ENCODE measurements at regions not wholly inside any gene's neighbourhood (a gene's known extent, or its start where the extent isn't known, plus 50 kb on each side); places are given as distances from the start of the nearest gene placed in this dataset.

DNA sequence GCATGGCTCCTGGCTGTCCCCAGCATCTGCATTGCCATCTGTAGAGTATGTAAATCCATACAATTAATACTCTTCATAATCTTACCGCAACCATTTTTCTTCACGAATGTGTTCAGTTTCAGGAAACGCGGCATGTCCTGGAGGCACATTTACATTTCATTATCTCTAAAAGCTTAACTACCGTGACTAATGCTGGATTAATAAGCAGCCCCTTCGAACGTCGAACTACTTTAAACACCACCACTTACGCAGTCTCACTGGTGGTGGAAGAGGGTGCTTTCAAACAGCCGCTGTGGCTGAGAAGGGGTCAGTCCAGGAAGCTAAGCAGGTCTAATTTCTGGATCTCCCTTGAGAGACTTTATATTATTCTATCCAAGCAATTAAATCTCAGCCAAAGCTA lies 85.6 kb downstream of the C5orf15 start:
- no peak for TF ChIP-seq CTCF (conservative IDR thresholded peaks at IDR 0.05)
- H3K4me2 ChIP-seq (ENCODE audit: insufficient read depth, insufficient read length, low read length) = no peak overlapping the region
- no peaks in the 10 kb centered on the region for H4K20me1 ChIP-seq (ENCODE audit: control insufficient read depth, insufficient read depth, insufficient read length)
- no peak overlapping the region for H4K5ac ChIP-seq (ENCODE audit: insufficient read length, low read depth, low read length)
- H3K79me2 ChIP-seq (ENCODE audit: insufficient read depth, low read length) = no peaks in the 10 kb centered on the region
- no peak overlapping the region for H2AFZ ChIP-seq (ENCODE audit: low read length)
- H3K79me1 ChIP-seq (ENCODE audit: insufficient read depth, low read depth, low read length, poor library complexity, severe bottlenecking) = no peaks in the 10 kb centered on the region
- no peak overlapping the region for H3K27ac ChIP-seq (ENCODE audit: insufficient read length, low read depth, low read length)
- H3K4me1 Mint-ChIP-seq = peaks cover 2 to 6% of the 10 kb centered on the region in 2 experiments
- H3K27me3 ChIP-seq (ENCODE audit: insufficient read depth, low read length) = no peaks in the 10 kb centered on the region
- H3K23ac ChIP-seq (ENCODE audit: insufficient read length, low read depth, low read length) = no peak overlapping the region
- no peak overlapping the region for H2BK20ac ChIP-seq (ENCODE audit: low read depth, low read length, poor library complexity, severe bottlenecking)
- H3K27me3 Mint-ChIP-seq (ENCODE audit: low read depth) = peaks cover 3% of the 10 kb centered on the region
- no peaks in the 10 kb centered on the region for H3K23me2 ChIP-seq (ENCODE audit: insufficient read length, low read depth, low read length, poor library complexity, severe bottlenecking)
- no peak overlapping the region for H2BK5ac ChIP-seq (ENCODE audit: insufficient read length, low read length)
- no peak overlapping the region for H4K8ac ChIP-seq (replicated peaks; ENCODE audit: insufficient read length, low read depth, low read length)
- WGBS (ENCODE audit: extremely low coverage, insufficient read length, low lambda C conversion rate) = no CpG with 5 or more reads among the region's 10 CpGs
- no peak overlapping the region for H2BK12ac ChIP-seq (ENCODE audit: insufficient read length, low read depth, low read length)
- no peak overlapping the region for H2BK120ac ChIP-seq (ENCODE audit: low read depth, low read length, poor library complexity, severe bottlenecking)
- no peak overlapping the region for H3K4me3 Mint-ChIP-seq
- H3K36me3 Mint-ChIP-seq (ENCODE audit: insufficient read depth in 1 of 3, low read depth in 3 of 3) = no peaks in the 10 kb centered on the region
- H3K9me3 Mint-ChIP-seq = no peaks in the 10 kb centered on the region
- no peak overlapping the region for H3K9ac ChIP-seq (ENCODE audit: extremely low read depth, insufficient read length, low read length)
- no peak overlapping the region for H3K14ac ChIP-seq (ENCODE audit: insufficient read depth, low read length)
- H2BK15ac ChIP-seq (ENCODE audit: low read depth, low read length) = no peak overlapping the region
- H3K4ac ChIP-seq (ENCODE audit: low read depth, low read length) = no peak overlapping the region
- no peak overlapping the region for H3K27ac Mint-ChIP-seq
- H3K18ac ChIP-seq (ENCODE audit: insufficient read length, low read depth, low read length) = no peak overlapping the region
- H3K56ac ChIP-seq (ENCODE audit: insufficient read length, low read depth, low read length) = no peak overlapping the region
- H2AK5ac ChIP-seq (ENCODE audit: insufficient read length, low read length) = no peak overlapping the region
- no peaks in the 10 kb centered on the region for H3K9me3 ChIP-seq (ENCODE audit: control insufficient read depth, low read depth, low read length)
- H3K4me1 ChIP-seq (ENCODE audit: insufficient read depth, low read length) = no peaks in the 10 kb centered on the region
- H4K91ac ChIP-seq (ENCODE audit: insufficient read length, low read depth, low read length) = no peak overlapping the region
- H3T11ph ChIP-seq (ENCODE audit: low read length) = no peak overlapping the region
- DNase-seq = no peak
